CD4-positive, alpha-beta T cell (primary cell): ENCODE measurements at regions not wholly inside any gene's neighbourhood (a gene's known extent, or its start where the extent isn't known, plus 50 kb on each side); places are given as distances from the start of the nearest gene placed in this dataset.

Experiments used
- ATAC-seq: fragments of 200-7000 bp; cut with Tn5 transposase; one replicate; pipeline ENCODE4 v1.10.0; 2022; ENCODE audit warnings: mild to moderate bottlenecking; ENCODE audit not compliant: poor library complexity
- CTCF ChIA-PET: fragments of 350-600 bp; sonication (Branson Sonifier 250); formaldehyde crosslinking; loops from one replicate; lab custom pipeline; 2021; ENCODE audit warnings: antibody characterized with exemption, inconsistent platforms; lab: Charles Lee
- POLR2A ChIA-PET: fragments of 350-600 bp; sonication (Branson Sonifier 250); formaldehyde crosslinking; loops from one replicate; lab custom pipeline; 2021; ENCODE audit warnings: antibody characterized with exemption, inconsistent platforms; lab: Charles Lee
- DNase-seq, 14 experiments: peaks; one replicate each; pipeline ENCODE4 v3.0.0-alpha.2; 2013 to 2020; ENCODE audit warnings: mixed read lengths in 2 of 14
- H3K27ac ChIP-seq, 2 donors: one replicate each; pipeline versions ENCODE4 v1.5.1 to v1.7.0; 2013; ENCODE audit warnings: low read length in 2 of 2, low read depth in 1 of 2, mild to moderate bottlenecking in 1 of 2
- H3K27me3 ChIP-seq, 2 experiments: 1 replicate in 1 of 2; 2 replicates in 1 of 2; pipeline versions ENCODE4 v1.6.1 to v1.7.0; 2013; ENCODE audit warnings: low read length in 2 of 2, control low read depth in 1 of 2, mild to moderate bottlenecking in 1 of 2, moderate library complexity in 1 of 2; ENCODE audit not compliant: insufficient read depth in 2 of 2, control insufficient read depth in 1 of 2
- H3K36me3 ChIP-seq: one replicate; pipeline ENCODE4 v1.6.1; 2013; ENCODE audit warnings: low read length, control low read depth; ENCODE audit not compliant: insufficient read depth
- H3K4me1 ChIP-seq: one replicate; pipeline ENCODE4 v1.6.1; 2013; ENCODE audit warnings: low read length, control low read depth; ENCODE audit not compliant: insufficient read depth
- H3K4me3 ChIP-seq: one replicate; pipeline ENCODE4 v1.5.1; 2013; ENCODE audit warnings: mild to moderate bottlenecking, low read length, moderate library complexity
- H3K9me3 ChIP-seq, 2 experiments: 1 replicate in 1 of 2; 2 replicates in 1 of 2; pipeline versions ENCODE4 v1.6.1 to v1.7.0; 2013; ENCODE audit warnings: low read length in 2 of 2, mild to moderate bottlenecking in 2 of 2, control low read depth in 1 of 2, moderate library complexity in 1 of 2; ENCODE audit not compliant: control insufficient read depth in 1 of 2, insufficient read depth in 1 of 2
- H3K27ac Mint-ChIP-seq: one replicate; pipeline ENCODE4 v1.8.0; 2020; ENCODE audit warnings: mixed read lengths
- H3K27me3 Mint-ChIP-seq: one replicate; pipeline ENCODE4 v1.8.0; 2021; ENCODE audit warnings: mixed read lengths
- H3K36me3 Mint-ChIP-seq: one replicate; pipeline ENCODE4 v1.8.0; 2021; ENCODE audit warnings: low read depth, mixed read lengths
- H3K4me1 Mint-ChIP-seq: one replicate; pipeline ENCODE4 v1.8.0; 2021; ENCODE audit warnings: low read depth, mixed read lengths
- H3K4me3 Mint-ChIP-seq: one replicate; pipeline ENCODE4 v1.8.0; 2020; ENCODE audit warnings: mild to moderate bottlenecking, mixed read lengths
- H3K9me3 Mint-ChIP-seq: one replicate; pipeline ENCODE4 v1.8.0; 2020; ENCODE audit warnings: mixed read lengths
- intact Hi-C, 2 experiments: fragments of 100-400 bp; cut with DNase I in 1 of 2; cut with micrococcal nuclease in 1 of 2; formaldehyde crosslinking; loops; one replicate each; pipeline versions ENCODE4 v1.15.1 to v1.9.0; 2023 to 2025; cut with DNase I, micrococcal nuclease
- TF ChIP-seq, protein P1 (sequence below): fragments of 200-600 bp; IDR thresholded peaks from one replicate; pipeline ENCODE4 v1.8.0; 2022; ENCODE audit warnings: antibody characterized with exemption, mild to moderate bottlenecking

DNA sequence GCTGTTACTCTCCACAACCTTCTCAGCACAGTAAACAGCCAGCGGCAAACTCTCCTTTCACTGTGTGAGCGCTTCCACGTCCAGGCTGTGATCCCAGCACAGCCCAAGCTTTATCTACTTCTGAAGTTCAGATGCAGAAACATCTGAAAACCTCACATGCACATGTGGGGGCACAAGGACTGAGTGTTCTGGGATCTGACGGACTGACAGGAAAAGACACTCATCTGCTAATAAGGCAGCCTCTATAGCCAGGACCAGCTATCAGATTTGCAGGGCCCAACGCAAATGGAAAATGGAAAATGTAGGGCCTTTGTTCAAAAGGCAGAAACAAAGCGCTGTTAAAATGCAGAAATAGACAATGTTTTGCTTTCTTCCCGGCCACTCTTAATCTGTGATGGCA, 133.8 kb upstream of the ARHGAP28 start:
- no peaks in the 10 kb centered on the region for H3K27me3 ChIP-seq
- intact Hi-C loops, result no loop called here
- Mint-ChIP-seq H3K9me3 (peaks cover 8% of the 10 kb centered on the region), H3K27ac (no peak overlapping the region), H3K36me3 (no peaks in the 10 kb centered on the region), H3K4me1 (no peaks in the 10 kb centered on the region), H3K27me3 (no peaks in the 10 kb centered on the region), H3K4me3 (no peak overlapping the region)
- no peaks in the 10 kb centered on the region for H3K36me3 ChIP-seq
- POLR2A ChIA-PET, result no interaction called here
- CTCF ChIA-PET, result no interaction called here
- no peak overlapping the region for H3K4me3 ChIP-seq
- no peak for ATAC-seq
- no peak for DNase-seq
- H3K27ac ChIP-seq, result no peak overlapping the region
- H3K9me3 ChIP-seq, result peaks cover 0 to 8% of the 10 kb centered on the region in 2 experiments
- no peaks in the 10 kb centered on the region for H3K4me1 ChIP-seq
- TF ChIP-seq, protein P1, sequence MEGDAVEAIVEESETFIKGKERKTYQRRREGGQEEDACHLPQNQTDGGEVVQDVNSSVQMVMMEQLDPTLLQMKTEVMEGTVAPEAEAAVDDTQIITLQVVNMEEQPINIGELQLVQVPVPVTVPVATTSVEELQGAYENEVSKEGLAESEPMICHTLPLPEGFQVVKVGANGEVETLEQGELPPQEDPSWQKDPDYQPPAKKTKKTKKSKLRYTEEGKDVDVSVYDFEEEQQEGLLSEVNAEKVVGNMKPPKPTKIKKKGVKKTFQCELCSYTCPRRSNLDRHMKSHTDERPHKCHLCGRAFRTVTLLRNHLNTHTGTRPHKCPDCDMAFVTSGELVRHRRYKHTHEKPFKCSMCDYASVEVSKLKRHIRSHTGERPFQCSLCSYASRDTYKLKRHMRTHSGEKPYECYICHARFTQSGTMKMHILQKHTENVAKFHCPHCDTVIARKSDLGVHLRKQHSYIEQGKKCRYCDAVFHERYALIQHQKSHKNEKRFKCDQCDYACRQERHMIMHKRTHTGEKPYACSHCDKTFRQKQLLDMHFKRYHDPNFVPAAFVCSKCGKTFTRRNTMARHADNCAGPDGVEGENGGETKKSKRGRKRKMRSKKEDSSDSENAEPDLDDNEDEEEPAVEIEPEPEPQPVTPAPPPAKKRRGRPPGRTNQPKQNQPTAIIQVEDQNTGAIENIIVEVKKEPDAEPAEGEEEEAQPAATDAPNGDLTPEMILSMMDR, result no peak

DNA sequence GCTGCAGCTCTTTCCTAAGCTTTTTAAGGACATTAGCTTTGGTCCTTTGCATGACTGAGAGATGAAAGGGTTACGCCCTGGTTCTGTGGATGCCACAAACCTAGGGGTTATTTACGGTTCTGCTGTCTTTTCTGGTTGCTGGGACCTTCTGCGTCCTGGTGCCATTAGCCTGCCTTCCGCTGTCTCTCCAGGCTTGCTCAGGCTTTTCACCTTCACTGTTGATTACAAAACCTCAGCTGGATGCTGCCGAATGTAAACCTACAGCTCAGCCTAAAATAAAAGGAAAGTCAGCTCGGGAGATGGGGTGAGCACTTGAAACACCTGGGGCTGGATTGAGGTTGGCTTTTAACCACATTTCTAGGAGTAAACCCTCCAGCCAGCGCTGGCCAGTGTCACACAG, 130.9 kb upstream of the ARHGAP28 start:
- intact Hi-C loops, result no loop called here
- peaks cover 3% of the 10 kb centered on the region for H3K9me3 Mint-ChIP-seq
- DNase-seq (no peak), ATAC-seq (no peak)
- H3K4me1 ChIP-seq, result no peaks in the 10 kb centered on the region
- TF ChIP-seq, protein P1, result no peak
- ChIA-PET CTCF (no interaction called here), POLR2A (no interaction called here)
- no peak overlapping the region for H3K27ac ChIP-seq
- no peaks in the 10 kb centered on the region for H3K27me3 ChIP-seq
- H3K4me3 Mint-ChIP-seq, result no peak overlapping the region
- H3K27me3 Mint-ChIP-seq, result no peaks in the 10 kb centered on the region
- peaks cover 0 to 25% of the 10 kb centered on the region in 2 experiments for H3K9me3 ChIP-seq
- H3K4me3 ChIP-seq, result no peak overlapping the region
- no peaks in the 10 kb centered on the region for H3K36me3 ChIP-seq
- H3K27ac Mint-ChIP-seq, result no peak overlapping the region
- no peaks in the 10 kb centered on the region for H3K4me1 Mint-ChIP-seq
- H3K36me3 Mint-ChIP-seq, result no peaks in the 10 kb centered on the region

DNA sequence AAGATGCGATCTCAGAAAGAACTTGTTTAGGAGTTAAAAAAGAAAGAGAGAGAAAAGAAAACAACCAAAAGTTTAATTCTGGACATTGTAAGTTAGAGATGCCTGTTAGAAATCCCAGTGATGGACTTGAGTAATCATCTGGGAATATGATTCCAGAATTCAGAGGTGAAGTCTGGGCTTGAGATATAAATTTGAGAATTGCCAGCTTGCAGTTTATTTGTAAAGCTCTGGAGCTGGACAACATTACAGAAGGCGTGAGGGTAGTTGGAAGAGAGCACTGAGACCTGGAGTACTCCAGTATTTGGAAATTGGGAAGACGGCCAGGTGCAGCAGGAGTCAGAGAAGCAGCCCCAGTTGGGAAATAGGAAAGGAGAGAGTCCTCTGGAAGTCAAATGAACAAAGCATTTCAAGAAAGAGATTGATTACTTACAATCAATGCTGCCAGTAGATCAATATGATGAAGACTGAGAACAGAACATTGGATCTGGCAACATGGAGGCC, 128.8 kb upstream of the ARHGAP28 start:
- DNase-seq (no peak), ATAC-seq (no peak)
- TF ChIP-seq, protein P1, result no peak
- no peaks in the 10 kb centered on the region for H3K4me1 ChIP-seq
- no peak overlapping the region for H3K27ac Mint-ChIP-seq
- peaks cover 3% of the 10 kb centered on the region for H3K9me3 Mint-ChIP-seq
- H3K4me3 ChIP-seq, result no peak overlapping the region
- no peaks in the 10 kb centered on the region for H3K27me3 Mint-ChIP-seq
- ChIA-PET CTCF (no interaction called here), POLR2A (no interaction called here)
- H3K9me3 ChIP-seq, result peaks cover 0 to 25% of the 10 kb centered on the region in 2 experiments
- no peaks in the 10 kb centered on the region for H3K36me3 Mint-ChIP-seq
- H3K27ac ChIP-seq, result no peak overlapping the region
- H3K4me3 Mint-ChIP-seq, result no peak overlapping the region
- H3K36me3 ChIP-seq, result no peaks in the 10 kb centered on the region
- intact Hi-C loops, result no loop called here
- H3K4me1 Mint-ChIP-seq, result no peaks in the 10 kb centered on the region
- no peaks in the 10 kb centered on the region for H3K27me3 ChIP-seq
